Duodenal mucosa (tissue), 2 donors: ENCODE measurements at regions not wholly inside any gene's neighbourhood (a gene's known extent, or its start where the extent isn't known, plus 50 kb on each side); places are given as distances from the start of the nearest gene placed in this dataset.

ENCODE experiments used
- H3K27ac ChIP-seq: one replicate; pipeline ENCODE4 v1.7.0; 2013; ENCODE audit warnings: low read depth, low read length
- H3K27me3 ChIP-seq, 2 donors: one replicate each; pipeline ENCODE4 v1.7.0; 2013; ENCODE audit warnings: low read length in 2 of 2, control low read depth in 1 of 2; ENCODE audit not compliant: insufficient read depth in 2 of 2, control insufficient read depth in 1 of 2
- H3K36me3 ChIP-seq, 2 donors: one replicate each; pipeline ENCODE4 v1.7.0; 2013; ENCODE audit warnings: low read length in 2 of 2, control low read depth in 1 of 2; ENCODE audit not compliant: insufficient read depth in 2 of 2, control insufficient read depth in 1 of 2
- H3K4me1 ChIP-seq, 2 donors: one replicate each; pipeline ENCODE4 v1.7.0; 2013; ENCODE audit warnings: low read length in 2 of 2, control low read depth in 1 of 2; ENCODE audit not compliant: insufficient read depth in 2 of 2, control insufficient read depth in 1 of 2
- H3K4me3 ChIP-seq, 2 donors: one replicate each; pipeline ENCODE4 v1.7.0; 2013; ENCODE audit warnings: low read length in 2 of 2, low read depth in 1 of 2
- H3K9ac ChIP-seq, 2 donors: one replicate each; pipeline ENCODE4 v1.7.0; 2013; ENCODE audit warnings: low read length in 2 of 2, low read depth in 1 of 2
- H3K9me3 ChIP-seq, 2 donors: one replicate each; pipeline ENCODE4 v1.7.0; 2013; ENCODE audit warnings: low read length in 2 of 2, control low read depth in 1 of 2; ENCODE audit not compliant: control insufficient read depth in 1 of 2

DNA sequence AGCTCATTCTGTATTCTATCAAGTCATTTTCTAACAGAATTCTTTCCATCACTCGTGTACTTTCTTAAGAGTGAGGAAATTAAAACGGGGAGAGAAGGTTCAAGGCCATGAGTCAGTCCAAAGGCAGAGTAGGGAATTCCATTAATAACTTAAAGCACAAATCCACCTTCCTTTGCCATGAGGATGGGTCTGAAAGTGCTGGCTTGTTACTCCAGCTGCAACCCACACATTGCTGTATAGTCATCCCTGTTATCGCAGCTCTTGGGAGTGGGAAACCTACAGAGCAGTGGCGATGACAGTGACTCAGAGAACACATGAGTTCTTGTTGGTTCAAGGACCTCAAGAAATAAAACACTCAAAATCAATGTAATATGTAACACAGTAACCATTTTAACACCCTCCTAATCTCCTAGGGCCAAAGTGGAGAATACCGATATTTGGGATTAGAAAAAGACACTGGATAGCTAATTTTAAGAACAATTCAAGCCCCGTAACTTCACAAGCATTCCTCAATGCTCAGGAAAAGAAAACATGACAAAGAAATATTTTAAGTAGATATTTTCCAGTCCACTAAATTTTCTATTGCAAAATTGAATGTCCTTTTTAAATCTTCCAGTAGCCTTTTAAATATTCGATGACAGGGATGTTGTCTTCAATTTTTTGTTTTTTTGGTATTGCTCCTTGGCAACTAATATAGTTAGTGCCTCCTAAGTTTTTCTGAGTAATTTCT lies 179.9 kb upstream of the THBS1 start:
- H3K4me1 ChIP-seq: no peaks in the 10 kb centered on the region

DNA sequence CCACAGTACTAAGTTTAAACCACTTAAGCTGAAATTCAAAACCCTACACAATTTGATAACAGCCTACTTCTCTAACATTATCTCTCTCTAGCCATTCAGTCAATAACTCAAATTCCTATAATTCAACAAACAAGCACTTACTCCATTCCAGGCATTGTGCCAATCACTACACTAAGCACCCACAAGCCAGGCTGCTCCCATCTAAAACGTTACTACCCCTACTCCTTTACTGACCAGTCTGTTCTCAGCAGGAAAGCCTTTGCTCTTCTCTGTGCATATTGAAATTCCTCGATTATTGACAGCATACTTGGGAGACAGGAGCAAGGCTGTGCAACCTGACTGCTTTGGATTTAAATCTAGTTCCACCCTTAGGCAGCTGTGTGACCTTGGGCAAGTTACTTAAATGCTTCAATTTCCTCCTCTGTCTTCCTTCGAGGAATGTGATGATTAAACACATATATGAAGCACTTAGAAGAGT lies 177.2 kb upstream of the THBS1 start:
- H3K27me3 ChIP-seq: no peaks in the 10 kb centered on the region

More for the DNA sequence above, 179.9 kb upstream of the THBS1 start:
- Histone ChIP-seq H3K27me3 (no peaks in the 10 kb centered on the region), H3K9me3 (no peaks in the 10 kb centered on the region), H3K27ac (no peak overlapping the region), H3K9ac (no peak overlapping the region), H3K4me3 (no peak overlapping the region), H3K36me3 (no peaks in the 10 kb centered on the region)

GRCh38 chr15:39404767-39405181 lies 176.1 kb upstream of the THBS1 start:
- Histone ChIP-seq H3K9me3 (no peaks in the 10 kb centered on the region), H3K4me3 (no peak overlapping the region), H3K4me1 (no peaks in the 10 kb centered on the region), H3K27me3 (no peaks in the 10 kb centered on the region), H3K27ac (no peak overlapping the region), H3K9ac (no peak overlapping the region), H3K36me3 (no peaks in the 10 kb centered on the region)

More for the DNA sequence above, 177.2 kb upstream of the THBS1 start:
- Histone ChIP-seq H3K4me1 (no peaks in the 10 kb centered on the region), H3K9ac (no peak overlapping the region), H3K9me3 (no peaks in the 10 kb centered on the region), H3K4me3 (no peak overlapping the region), H3K27ac (no peak overlapping the region), H3K36me3 (no peaks in the 10 kb centered on the region)

DNA sequence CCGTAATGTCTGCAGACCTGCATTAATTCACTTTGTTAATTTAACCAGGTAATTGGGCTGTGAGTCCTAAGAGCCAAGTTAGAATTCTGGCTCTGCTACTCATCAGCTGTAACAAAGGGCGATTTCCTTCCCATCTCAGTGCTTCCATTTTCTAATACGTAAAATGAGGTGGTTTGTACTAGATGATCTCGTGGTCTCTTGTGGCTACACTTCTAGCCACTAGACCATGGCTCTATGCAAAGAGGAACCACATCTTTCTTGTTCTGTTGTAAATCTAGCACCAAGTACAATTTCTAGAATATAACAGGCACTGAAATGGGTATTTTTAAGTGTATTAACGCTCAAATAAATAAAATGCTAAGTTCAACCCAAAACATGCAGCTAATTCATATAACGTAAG lies 174.4 kb upstream of the THBS1 start:
- Histone ChIP-seq H3K9me3 (no peaks in the 10 kb centered on the region), H3K36me3 (no peaks in the 10 kb centered on the region), H3K27me3 (no peaks in the 10 kb centered on the region), H3K9ac (no peak overlapping the region), H3K4me1 (no peaks in the 10 kb centered on the region), H3K27ac (no peak overlapping the region), H3K4me3 (no peak overlapping the region)

- H3K4me1 ChIP-seq: no peaks in the 10 kb centered on the region
- no peaks in the 10 kb centered on the region for H3K36me3 ChIP-seq
- no peak overlapping the region for H3K9ac ChIP-seq
- H3K27me3 ChIP-seq: no peaks in the 10 kb centered on the region
- no peak overlapping the region for H3K4me3 ChIP-seq
- H3K27ac ChIP-seq: no peak overlapping the region
- no peaks in the 10 kb centered on the region for H3K9me3 ChIP-seq
These were observed 173.8 kb upstream of the THBS1 start for GRCh38 chr15:39407116-39407515.

DNA sequence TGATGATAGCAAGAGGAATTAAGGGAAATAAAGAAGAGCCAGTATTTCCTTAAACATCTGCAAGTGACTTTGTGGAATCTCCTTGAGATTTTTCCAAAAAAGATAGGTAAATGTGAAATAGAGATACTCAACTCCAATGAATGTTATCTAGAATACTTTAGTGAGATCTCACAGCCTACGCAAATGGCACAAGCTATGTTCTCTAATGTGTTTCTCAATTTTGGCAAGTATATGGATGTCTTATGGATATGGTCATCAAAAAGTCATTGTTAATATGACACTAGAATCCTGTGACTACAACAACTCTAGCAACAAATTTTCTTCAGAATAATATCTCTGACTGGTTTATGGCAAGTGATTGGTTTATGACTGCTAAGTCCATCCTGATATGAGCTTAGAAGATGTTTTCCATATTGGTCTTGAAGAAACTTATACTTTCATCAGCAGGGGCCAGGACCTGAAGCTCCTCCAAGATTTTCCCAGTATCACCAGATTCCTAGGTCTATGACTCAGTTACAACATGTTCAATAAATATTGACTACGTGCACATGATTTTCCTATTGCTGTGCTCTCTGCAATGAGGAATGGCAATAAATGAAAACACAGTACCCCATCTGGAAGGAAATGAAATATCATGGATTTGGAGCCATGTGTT lies 170.9 kb upstream of the THBS1 start:
- H3K27ac ChIP-seq: no peak overlapping the region
- no peak overlapping the region for H3K9ac ChIP-seq
- no peaks in the 10 kb centered on the region for H3K36me3 ChIP-seq
- no peaks in the 10 kb centered on the region for H3K9me3 ChIP-seq
- H3K4me1 ChIP-seq: no peaks in the 10 kb centered on the region
- H3K27me3 ChIP-seq: no peaks in the 10 kb centered on the region
- no peak overlapping the region for H3K4me3 ChIP-seq

DNA sequence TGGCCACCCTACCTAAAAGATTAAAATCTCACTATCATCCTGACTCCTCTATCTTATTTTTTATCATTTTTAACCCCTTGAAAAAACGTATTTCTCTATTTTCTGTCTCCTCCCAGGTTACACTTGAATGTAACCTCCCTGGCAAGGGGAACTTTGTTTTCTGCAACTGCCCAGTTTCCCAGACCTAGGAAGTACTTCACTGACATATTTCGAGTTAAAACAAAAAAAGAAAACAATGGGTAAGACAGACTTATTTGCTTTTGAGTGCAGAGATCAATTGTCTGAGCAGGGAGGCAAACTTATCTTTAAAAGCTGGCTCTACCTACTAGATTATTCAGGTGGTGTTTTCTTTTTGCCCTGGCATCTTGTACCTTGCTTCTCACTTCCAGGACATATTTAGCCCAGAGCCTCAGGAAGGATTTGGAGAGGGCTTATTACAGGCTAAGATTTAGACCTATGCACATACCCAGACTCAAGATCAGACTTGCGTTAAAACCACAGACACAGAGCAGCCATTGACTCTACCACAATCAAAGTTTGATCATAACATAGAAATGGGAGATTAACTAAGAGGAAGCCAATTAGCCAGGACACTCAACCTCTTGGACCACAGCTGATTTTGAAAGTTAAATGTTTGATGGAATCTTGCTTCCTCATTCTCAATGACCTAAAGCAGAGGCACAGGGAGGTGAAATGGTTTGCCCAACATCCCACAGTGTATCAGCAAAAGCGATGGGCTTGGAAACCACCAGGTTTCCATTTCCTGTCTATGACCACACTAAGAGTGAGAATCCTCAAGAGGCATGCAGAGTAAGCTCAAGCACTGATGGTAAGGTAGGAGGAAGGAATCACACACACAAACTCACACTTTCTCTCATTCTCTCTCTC lies 169.5 kb upstream of the THBS1 start:
- Histone ChIP-seq H3K4me3 (no peak overlapping the region), H3K9ac (no peak overlapping the region), H3K27ac (no peak overlapping the region), H3K27me3 (no peaks in the 10 kb centered on the region), H3K36me3 (no peaks in the 10 kb centered on the region), H3K9me3 (no peaks in the 10 kb centered on the region), H3K4me1 (no peaks in the 10 kb centered on the region)

DNA sequence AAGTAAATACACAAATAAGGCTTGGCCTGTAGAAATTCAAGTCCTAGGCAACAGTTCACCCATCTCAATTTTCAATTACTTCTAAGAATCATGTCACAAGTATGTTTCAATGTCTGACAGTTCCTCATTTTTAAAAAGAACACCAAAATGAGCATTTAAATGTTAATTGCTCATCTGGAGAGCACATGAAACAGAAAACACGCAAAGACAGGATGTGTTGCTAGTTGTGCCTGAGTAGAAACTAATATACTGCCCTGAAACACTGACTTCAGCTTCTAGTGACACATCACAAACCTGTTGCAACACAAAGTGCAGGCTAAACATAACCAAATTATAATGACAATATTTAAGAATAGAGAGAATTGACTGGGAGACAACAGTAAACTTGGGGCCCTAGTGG lies 167.3 kb upstream of the THBS1 start:
- Histone ChIP-seq H3K36me3 (no peaks in the 10 kb centered on the region), H3K9me3 (no peaks in the 10 kb centered on the region), H3K4me1 (no peaks in the 10 kb centered on the region), H3K27me3 (no peaks in the 10 kb centered on the region), H3K27ac (no peak overlapping the region), H3K9ac (no peak overlapping the region), H3K4me3 (no peak overlapping the region)

DNA sequence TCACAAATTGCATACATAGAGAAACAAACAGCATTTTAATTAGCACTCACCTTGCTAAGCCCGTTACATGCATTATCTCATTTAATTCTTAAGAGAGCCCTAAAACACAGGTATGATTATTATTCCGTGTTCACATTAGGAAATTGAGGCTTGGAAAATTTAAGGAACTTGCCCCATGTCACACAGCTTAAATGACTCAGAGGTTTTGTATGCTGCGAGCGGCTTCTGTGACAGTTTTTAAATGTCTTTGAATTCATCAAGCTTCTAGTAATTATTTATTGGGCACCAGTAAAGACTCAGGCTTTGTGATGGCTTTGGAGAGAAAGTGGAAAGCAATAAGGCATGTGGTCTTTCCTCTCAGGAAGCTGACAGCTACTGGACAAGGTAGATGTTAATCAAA lies 166.7 kb upstream of the THBS1 start:
- H3K27me3 ChIP-seq: no peaks in the 10 kb centered on the region
- H3K4me3 ChIP-seq: no peak overlapping the region
- H3K27ac ChIP-seq: no peak overlapping the region
- no peaks in the 10 kb centered on the region for H3K9me3 ChIP-seq
- no peaks in the 10 kb centered on the region for H3K4me1 ChIP-seq
- H3K9ac ChIP-seq: no peak overlapping the region
- no peaks in the 10 kb centered on the region for H3K36me3 ChIP-seq

DNA sequence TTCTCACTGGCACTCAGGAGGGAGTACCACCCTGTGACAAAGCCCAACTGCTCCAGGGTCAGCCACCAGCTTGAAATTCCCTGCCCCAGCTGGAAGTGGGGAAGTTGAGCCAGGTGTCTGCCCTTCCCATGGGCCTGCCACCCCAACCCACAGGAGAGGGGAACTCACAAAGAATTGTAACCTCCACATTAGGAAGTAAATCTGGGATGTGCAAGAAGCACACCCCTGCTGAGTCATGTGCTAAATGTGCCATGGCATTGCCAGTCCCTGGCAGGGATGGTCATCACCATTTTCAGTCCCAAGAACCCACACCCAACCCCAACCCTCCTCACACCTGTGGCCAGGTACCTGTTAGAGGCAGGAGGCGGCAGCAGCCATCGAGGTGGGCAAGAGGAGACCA lies 165.2 kb upstream of the THBS1 start:
- H3K27me3 ChIP-seq: no peaks in the 10 kb centered on the region
- H3K9ac ChIP-seq: no peak overlapping the region
- H3K36me3 ChIP-seq: no peaks in the 10 kb centered on the region

More for the DNA sequence above, 165.2 kb upstream of the THBS1 start:
- Histone ChIP-seq H3K4me1 (peaks cover 0 to 6% of the 10 kb centered on the region in 2 donors), H3K4me3 (no peak overlapping the region), H3K27ac (no peak overlapping the region), H3K9me3 (no peaks in the 10 kb centered on the region)
